HFF-Myc (cell line): ENCODE measurements at regions not wholly inside any gene's neighbourhood (a gene's known extent, or its start where the extent isn't known, plus 50 kb on each side); places are given as distances from the start of the nearest gene placed in this dataset.

Source experiments
- DNase-seq: peaks from one replicate; pipeline ENCODE4 v3.0.0-alpha.2; 2011; ENCODE audit warnings: low read depth; ENCODE audit errors: extremely low read depth
- H3K4me3 ChIP-seq: replicated peaks from 2 replicates; pipeline ENCODE4 v1.5.1; 2011; ENCODE audit warnings: low read depth, mild to moderate bottlenecking, control low read depth, low read length
- CTCF ChIP-seq: IDR thresholded peaks from 2 replicates; pipeline ENCODE4 v1.5.1; 2012; ENCODE audit warnings: mild to moderate bottlenecking, low read depth, low read length, control low read depth; ENCODE audit errors: missing control alignments

DNA sequence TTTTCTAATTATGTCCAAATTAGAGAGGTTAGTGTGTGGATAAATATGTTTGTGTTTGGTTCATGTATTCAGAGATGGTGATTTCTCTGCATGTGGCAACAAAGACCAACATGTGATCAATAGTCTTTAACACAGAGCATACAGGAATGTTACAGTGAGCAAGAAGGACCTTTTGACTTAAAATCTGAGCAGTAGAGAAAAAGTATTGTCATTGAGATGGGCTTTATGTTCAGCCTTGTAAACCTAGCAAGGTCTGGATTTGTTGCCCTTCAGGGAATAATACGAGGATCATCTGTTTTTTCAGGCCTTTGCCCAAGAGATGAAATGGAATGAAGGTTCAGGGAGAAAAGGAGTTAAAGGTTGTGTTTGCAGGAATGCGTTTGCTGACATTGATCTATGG lies 161.8 kb upstream of the NECTIN3 start:
- no peak for TF ChIP-seq CTCF
- no peak overlapping the region for H3K4me3 ChIP-seq
- DNase-seq = no peak

- no peak overlapping the region for H3K4me3 ChIP-seq
- no peak for TF ChIP-seq CTCF
- DNase-seq = no peak
Observed at GRCh38 chr3:110910346-110910955, 161.2 kb upstream of the NECTIN3 start.

DNA sequence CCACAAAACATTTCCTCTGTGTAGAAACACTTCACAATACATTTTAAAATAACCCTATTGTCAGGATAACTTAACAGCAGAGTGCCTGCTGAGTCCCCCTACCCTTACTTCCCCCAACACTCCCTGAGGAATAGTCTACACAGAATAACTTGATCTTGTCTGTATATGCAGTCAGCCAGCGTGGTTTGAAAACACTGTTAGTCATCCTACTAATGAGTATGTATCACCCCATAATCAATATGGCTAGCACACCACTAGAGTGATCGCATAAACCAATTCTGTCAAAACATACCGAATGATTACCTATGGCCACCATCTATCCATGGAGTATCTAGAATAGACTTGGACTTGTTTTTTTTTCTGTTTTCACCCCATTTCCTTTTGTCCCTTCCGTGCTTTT lies 152.7 kb upstream of the NECTIN3 start:
- H3K4me3 ChIP-seq = no peak overlapping the region
- TF ChIP-seq CTCF = no peak
- DNase-seq = no peak

- DNase-seq = no peak
- H3K4me3 ChIP-seq = no peak overlapping the region
- TF ChIP-seq CTCF = no peak
Observed at GRCh38 chr3:110925798-110926197, 145.8 kb upstream of the NECTIN3 start.

- TF ChIP-seq CTCF = no peak
- no peak overlapping the region for H3K4me3 ChIP-seq
- DNase-seq = no peak
Observed at GRCh38 chr3:110928016-110928662, 143.5 kb upstream of the NECTIN3 start.

GRCh38 chr3:110929816-110930215 lies 141.8 kb upstream of the NECTIN3 start:
- TF ChIP-seq CTCF = no peak
- no peak for DNase-seq
- H3K4me3 ChIP-seq = no peak overlapping the region
